HepG2 (cell line): ENCODE measurements at regions not wholly inside any gene's neighbourhood (a gene's known extent, or its start where the extent isn't known, plus 50 kb on each side); places are given as distances from the start of the nearest gene placed in this dataset.

Experiments
- ATAC-seq: fragments of 200-7000 bp; cut with Tn5 transposase; 3 replicates; pipeline ENCODE4 v1.9.1; 2020; ENCODE audit warnings: mild to moderate bottlenecking, moderate library complexity
- BruUV-seq: library from RNA; stranded (reverse); fragments of 400-500 nt; replicated peaks from 2 replicates; lab custom pipeline; 2021; lab: Mats Ljungman, UMichigan
- CTCF ChIA-PET: fragments of 300-600 bp; formaldehyde crosslinking; extraction: SDS; loops from one replicate; lab custom pipeline; 2021; ENCODE audit warnings: low total read pairs, inconsistent platforms, low intra/inter-chr PET ratio; lab: Yijun Ruan, JAX
- POLR2A ChIA-PET: fragments of 350-600 bp; sonication (Branson Sonifier 250); formaldehyde crosslinking; loops from one replicate; lab custom pipeline; 2020; ENCODE audit warnings: antibody characterized with exemption, inconsistent platforms; lab: Yijun Ruan, JAX
- DNase-seq: peaks from one replicate; pipeline ENCODE4 v3.0.0-alpha.2; 2015; ENCODE audit warnings: low spot score
- FAIRE-seq: peaks from 3 replicates; lab custom pipeline; 2011; peaks lifted over from hg19 to GRCh38; lab: Jason Lieb, UNC
- H2AFZ ChIP-seq: one replicate; pipeline ENCODE4 v1.6.1; 2011; ENCODE audit warnings: low read length, inconsistent platforms
- H3K27ac ChIP-seq: fragments of 300-600 bp; 3 replicates; pipeline ENCODE4 v1.8.0; 2011; ENCODE audit warnings: mixed run types, mild to moderate bottlenecking, mixed read lengths, low read length, inconsistent platforms; ENCODE audit not compliant: insufficient read depth; ENCODE audit errors: extremely low read length
- H3K27me3 ChIP-seq, 2 experiments: fragments of 200-600 bp in 1 of 2; 2 replicates in 1 of 2; 3 replicates in 1 of 2; pipeline versions ENCODE4 v1.6.0 to v1.8.0; 2011; ENCODE audit warnings: low read length in 2 of 2, mild to moderate bottlenecking in 2 of 2, moderate library complexity in 2 of 2, inconsistent platforms in 1 of 2; ENCODE audit not compliant: insufficient read depth in 2 of 2, control insufficient read depth in 1 of 2
- H3K36me3 ChIP-seq, 2 experiments: fragments of 200-600 bp in 1 of 2; replicated peaks in 1 of 2; 2 replicates in 1 of 2; 3 replicates in 1 of 2; pipeline versions ENCODE4 v1.5.1 to v1.8.0; 2011; ENCODE audit warnings: low read length in 2 of 2, inconsistent platforms in 1 of 2; ENCODE audit not compliant: insufficient read depth in 2 of 2, control insufficient read depth in 1 of 2
- H3K4me1 ChIP-seq: 2 replicates; pipeline ENCODE4 v1.5.1; 2012; ENCODE audit warnings: low read length, inconsistent platforms; ENCODE audit not compliant: insufficient read depth
- H3K4me2 ChIP-seq: 2 replicates; pipeline ENCODE4 v1.6.0; 2011; ENCODE audit warnings: low read depth, low read length, inconsistent platforms
- H3K4me3 ChIP-seq, 3 experiments: fragments of 200-600 bp in 1 of 3; sonication (generic), shearing (Covaris generic) in 1 of 3; replicated peaks in 1 of 3; 2 replicates each; pipeline ENCODE4 v1.5.1; 2011 to 2016; ENCODE audit warnings: low read length in 3 of 3, inconsistent platforms in 2 of 3, low read depth in 2 of 3, mild to moderate bottlenecking in 2 of 3, control low read depth in 1 of 3, mixed read lengths in 1 of 3; ENCODE audit not compliant: insufficient read depth in 1 of 3
- H3K79me2 ChIP-seq: one replicate; pipeline ENCODE4 v1.6.1; 2011; ENCODE audit warnings: low read length, inconsistent platforms; ENCODE audit not compliant: insufficient read depth
- H3K9ac ChIP-seq: 2 replicates; pipeline ENCODE4 v1.6.0; 2011; ENCODE audit warnings: mild to moderate bottlenecking, low read depth, low read length, inconsistent platforms; ENCODE audit not compliant: insufficient read depth
- H3K9me3 ChIP-seq: 2 replicates; pipeline ENCODE4 v1.5.1; 2012; ENCODE audit warnings: mild to moderate bottlenecking, low read length
- H4K20me1 ChIP-seq: 2 replicates; pipeline ENCODE4 v1.6.0; 2011; ENCODE audit warnings: inconsistent platforms, mild to moderate bottlenecking, low read length, moderate library complexity; ENCODE audit not compliant: insufficient read depth
- CREB1 ChIP-seq, 2 experiments: fragments of 450-650 bp in 1 of 2; IDR thresholded peaks; 2 replicates each; pipeline ENCODE4 v1.6.1; 2016 to 2017; ENCODE audit warnings: control low read depth in 1 of 2, mild to moderate bottlenecking in 1 of 2, missing compliant biosample characterization in 1 of 2, missing genetic modification characterization in 1 of 2
- DR1 ChIP-seq: sonication (generic); formaldehyde crosslinking; IDR thresholded peaks from 2 replicates; pipeline ENCODE4 v1.8.0; 2021; ENCODE audit warnings: mild to moderate bottlenecking, missing genetic modification reagents, inconsistent platforms
- IKZF4 ChIP-seq: sonication (generic); formaldehyde crosslinking; IDR thresholded peaks from 2 replicates; pipeline ENCODE4 v1.5.1; 2020; ENCODE audit warnings: borderline replicate concordance, mild to moderate bottlenecking, low read depth, missing genetic modification reagents; ENCODE audit errors: not compliant biosample characterization
- RARG ChIP-seq: sonication (generic); formaldehyde crosslinking; IDR thresholded peaks from 2 replicates; pipeline ENCODE4 v1.4.0; 2020; ENCODE audit warnings: low read depth, mild to moderate bottlenecking, missing genetic modification reagents
- ZNF138 ChIP-seq: sonication (generic); formaldehyde crosslinking; IDR thresholded peaks from 2 replicates; pipeline ENCODE4 v1.5.0; 2020; ENCODE audit warnings: mild to moderate bottlenecking, low read depth, missing genetic modification reagents
- ZNF256 ChIP-seq: sonication (generic); formaldehyde crosslinking; conservative IDR thresholded peaks from 2 replicates; pipeline ENCODE4 v1.4.0; 2020; ENCODE audit warnings: missing genetic modification reagents
- WGBS: methylation state at CpG from one replicate; pipeline ENCODE4 v1.1.6; 2017; ENCODE audit warnings: low lambda C conversion rate; 5-methylcytosine and 5-hydroxymethylcytosine counted together
- in situ Hi-C: cut with HindIII; loops from 2 replicates; pipeline ENCODE4 v1.10.0; 2017; ENCODE audit warnings: low pct_unique_long_range_greater_than_20kb; ENCODE audit not compliant: extremely low pct_ligation_motif_present
- intact Hi-C: fragments of 100-400 bp; cut with micrococcal nuclease; formaldehyde crosslinking; loops from one replicate; pipeline ENCODE4 v1.10.0; 2022; ENCODE audit not compliant: unreplicated experiment
- TF ChIP-seq, protein P1 (sequence below): sonication (generic); formaldehyde crosslinking; IDR thresholded peaks from 2 replicates; pipeline ENCODE4 v1.8.1; 2022; ENCODE audit warnings: low read depth, mild to moderate bottlenecking, missing genetic modification reagents

DNA sequence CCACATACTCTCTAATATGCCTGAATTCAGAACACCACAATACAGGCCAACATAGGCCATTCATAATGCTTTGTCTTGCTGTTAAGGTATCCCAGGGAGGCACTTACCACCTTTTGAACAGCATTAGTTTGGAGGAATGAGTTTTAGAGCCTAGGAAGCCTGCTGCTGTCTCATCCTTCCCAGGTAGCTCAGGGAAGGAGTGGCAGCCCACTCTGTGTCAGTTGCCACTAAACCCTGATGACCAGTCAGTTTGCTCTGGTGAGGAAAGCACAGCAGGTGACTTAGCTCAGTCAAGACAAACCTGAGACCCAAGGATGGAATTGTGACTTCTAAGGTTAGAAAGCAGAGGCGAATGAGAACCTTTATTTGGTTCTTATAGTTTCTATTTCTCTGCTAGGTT lies 337.4 kb upstream of the ATP10B start:
- no peaks in the 10 kb centered on the region for H3K36me3 ChIP-seq
- intact Hi-C loops: no loop called here
- no peak overlapping the region for H3K27ac ChIP-seq
- H3K4me3 ChIP-seq: no peak overlapping the region
- no peaks in the 10 kb centered on the region for H3K79me2 ChIP-seq
- in situ Hi-C loops: no loop called here
- ChIA-PET CTCF (no interaction called here), POLR2A (no interaction called here)
- no peak overlapping the region for H3K4me2 ChIP-seq
- 0% methylated on average over 1 of the region's 1 CpG for WGBS
- no peaks in the 10 kb centered on the region for H3K27me3 ChIP-seq
- no TSS peak for BruUV-seq
- TF ChIP-seq CREB1 (IDR thresholded peaks at IDR 0.05): no peak
- no peak for TF ChIP-seq CREB1 (CRISPR knock-in tag; IDR thresholded peaks at IDR 0.05)
- no peak for TF ChIP-seq RARG
- no peak for TF ChIP-seq DR1 (CRISPR knock-in tag)
- TF ChIP-seq ZNF138 (CRISPR knock-in tag): no peak
- TF ChIP-seq, protein P1, sequence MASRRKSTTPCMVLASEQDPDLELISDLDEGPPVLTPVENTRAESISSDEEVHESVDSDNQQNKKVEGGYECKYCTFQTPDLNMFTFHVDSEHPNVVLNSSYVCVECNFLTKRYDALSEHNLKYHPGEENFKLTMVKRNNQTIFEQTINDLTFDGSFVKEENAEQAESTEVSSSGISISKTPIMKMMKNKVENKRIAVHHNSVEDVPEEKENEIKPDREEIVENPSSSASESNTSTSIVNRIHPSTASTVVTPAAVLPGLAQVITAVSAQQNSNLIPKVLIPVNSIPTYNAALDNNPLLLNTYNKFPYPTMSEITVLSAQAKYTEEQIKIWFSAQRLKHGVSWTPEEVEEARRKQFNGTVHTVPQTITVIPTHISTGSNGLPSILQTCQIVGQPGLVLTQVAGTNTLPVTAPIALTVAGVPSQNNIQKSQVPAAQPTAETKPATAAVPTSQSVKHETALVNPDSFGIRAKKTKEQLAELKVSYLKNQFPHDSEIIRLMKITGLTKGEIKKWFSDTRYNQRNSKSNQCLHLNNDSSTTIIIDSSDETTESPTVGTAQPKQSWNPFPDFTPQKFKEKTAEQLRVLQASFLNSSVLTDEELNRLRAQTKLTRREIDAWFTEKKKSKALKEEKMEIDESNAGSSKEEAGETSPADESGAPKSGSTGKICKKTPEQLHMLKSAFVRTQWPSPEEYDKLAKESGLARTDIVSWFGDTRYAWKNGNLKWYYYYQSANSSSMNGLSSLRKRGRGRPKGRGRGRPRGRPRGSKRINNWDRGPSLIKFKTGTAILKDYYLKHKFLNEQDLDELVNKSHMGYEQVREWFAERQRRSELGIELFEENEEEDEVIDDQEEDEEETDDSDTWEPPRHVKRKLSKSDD (CRISPR knock-in tag): no peak
- TF ChIP-seq IKZF4: no peak
- no peak for TF ChIP-seq ZNF256 (CRISPR knock-in tag)
- H3K9me3 ChIP-seq: no peaks in the 10 kb centered on the region
- H4K20me1 ChIP-seq: no peaks in the 10 kb centered on the region
- H2AFZ ChIP-seq: no peak overlapping the region
- no peak for ATAC-seq
- no peak overlapping the region for H3K9ac ChIP-seq
- DNase-seq: no peak
- FAIRE-seq: no peak
- H3K4me1 ChIP-seq: no peaks in the 10 kb centered on the region
